ENCODE measurements at regions not wholly inside any gene's neighbourhood (a gene's known extent, or its start where the extent isn't known, plus 50 kb on each side); places are given as distances from the start of the nearest gene placed in this dataset.
"Not testable (repeated sequence)": the region's sequence is repeated elsewhere in the genome, so short reads cannot be mapped to it uniquely, and the experiment has no call there.

GRCh38 chr9:115401756-115402327 lies 283.9 kb upstream of the TNC start:
- DNase-seq (ENCODE audit: low read depth) = no peak

- no peak for DNase-seq (ENCODE audit: low read depth)
These were observed 285.8 kb upstream of the TNC start for GRCh38 chr9:115403753-115404152.

- DNase-seq (ENCODE audit: low read depth) = no peak
These were observed 286.4 kb upstream of the TNC start for GRCh38 chr9:115404311-115404710.

GRCh38 chr9:115411516-115411915 lies 293.6 kb upstream of the TNC start:
- no peak for DNase-seq (ENCODE audit: low read depth)

GRCh38 chr9:115411993-115412452 lies 294.1 kb upstream of the TNC start:
- DNase-seq (ENCODE audit: low read depth) = no peak

GRCh38 chr9:115412656-115413055 lies 294.7 kb upstream of the TNC start:
- no peak for DNase-seq (ENCODE audit: low read depth)

GRCh38 chr9:115413304-115413703 lies 295.3 kb upstream of the TNC start:
- no peak for DNase-seq (ENCODE audit: low read depth)

- DNase-seq (ENCODE audit: low read depth) = no peak
These were observed 295.9 kb upstream of the TNC start for GRCh38 chr9:115413766-115414382.

- no peak for DNase-seq (ENCODE audit: low read depth)
These were observed 296.6 kb upstream of the TNC start for GRCh38 chr9:115414561-115414960.

GRCh38 chr9:115415450-115415849 lies 297.5 kb upstream of the TNC start:
- DNase-seq (ENCODE audit: low read depth) = no peak

GRCh38 chr9:115416299-115416698 lies 298.3 kb upstream of the TNC start:
- DNase-seq (ENCODE audit: low read depth) = no peak

GRCh38 chr9:115418181-115418580 lies 300.2 kb upstream of the TNC start:
- DNase-seq (ENCODE audit: low read depth) = not testable (repeated sequence)

GRCh38 chr9:115422932-115423440 lies 305.0 kb upstream of the TNC start:
- no peak for DNase-seq (ENCODE audit: low read depth)

- no peak for DNase-seq (ENCODE audit: low read depth)
These were observed 305.7 kb upstream of the TNC start for GRCh38 chr9:115423646-115424045.

GRCh38 chr9:115425601-115426000 lies 307.6 kb upstream of the TNC start:
- DNase-seq (ENCODE audit: low read depth) = no peak

GRCh38 chr9:115437418-115437817 lies 319.5 kb upstream of the TNC start:
- no peak for DNase-seq (ENCODE audit: low read depth)

- DNase-seq (ENCODE audit: low read depth) = no peak
These were observed 321.7 kb upstream of the TNC start for GRCh38 chr9:115439641-115440040.

- no peak for DNase-seq (ENCODE audit: low read depth)
These were observed 324.1 kb upstream of the TNC start for GRCh38 chr9:115442054-115442453.

- no peak for DNase-seq (ENCODE audit: low read depth)
These were observed 325.9 kb upstream of the TNC start for GRCh38 chr9:115443890-115444289.

GRCh38 chr9:115444959-115445358 lies 327.0 kb upstream of the TNC start:
- DNase-seq (ENCODE audit: low read depth) = no peak

- no peak for DNase-seq (ENCODE audit: low read depth)
These were observed 327.7 kb upstream of the TNC start for GRCh38 chr9:115445655-115446054.

GRCh38 chr9:115456515-115456914 lies 338.6 kb upstream of the TNC start:
- no peak for DNase-seq (ENCODE audit: low read depth)

GRCh38 chr9:115461280-115461679 lies 343.3 kb upstream of the TNC start:
- DNase-seq (ENCODE audit: low read depth) = no peak

- no peak for DNase-seq (ENCODE audit: low read depth)
These were observed 344.7 kb upstream of the TNC start for GRCh38 chr9:115462623-115463022.
